Thymus (tissue), 11 donors: ENCODE measurements at regions not wholly inside any gene's neighbourhood (a gene's known extent, or its start where the extent isn't known, plus 50 kb on each side); places are given as distances from the start of the nearest gene placed in this dataset.

Experiments
- DNase-seq, 9 donors: peaks; one replicate each; pipeline ENCODE4 v3.0.0-alpha.2; 2013; ENCODE audit warnings: low spot score in 9 of 9, low read depth in 6 of 9, missing footprints in 1 of 9
- H3K27ac ChIP-seq, 2 donors: one replicate each; pipeline ENCODE4 v1.5.1; 2013; ENCODE audit warnings: control low read depth in 1 of 2, low read depth in 1 of 2, low read length in 1 of 2, mild to moderate bottlenecking in 1 of 2, moderate library complexity in 1 of 2
- H3K27me3 ChIP-seq, 2 donors: one replicate each; pipeline ENCODE4 v1.5.1; 2013; ENCODE audit warnings: low read length in 1 of 2; ENCODE audit not compliant: control insufficient read depth in 2 of 2, insufficient read depth in 1 of 2
- H3K36me3 ChIP-seq, 2 donors: one replicate each; pipeline ENCODE4 v1.5.1; 2013; ENCODE audit warnings: low read length in 1 of 2, mild to moderate bottlenecking in 1 of 2, moderate library complexity in 1 of 2; ENCODE audit not compliant: control insufficient read depth in 2 of 2, insufficient read depth in 2 of 2
- H3K4me1 ChIP-seq, 2 donors: one replicate each; pipeline ENCODE4 v1.5.1; 2013; ENCODE audit warnings: low read length in 2 of 2; ENCODE audit not compliant: control insufficient read depth in 2 of 2, insufficient read depth in 2 of 2
- H3K4me3 ChIP-seq, 2 donors: one replicate each; pipeline ENCODE4 v1.5.1; 2013; ENCODE audit warnings: low read length in 2 of 2, control low read depth in 1 of 2, mild to moderate bottlenecking in 1 of 2
- H3K9me3 ChIP-seq, 2 donors: one replicate each; pipeline ENCODE4 v1.5.1; 2013; ENCODE audit warnings: low read length in 1 of 2, mild to moderate bottlenecking in 1 of 2; ENCODE audit not compliant: control insufficient read depth in 2 of 2, insufficient read depth in 1 of 2
- WGBS: extraction: QIAGEN DNeasy Blood & Tissue Kit; methylation state at CpG from one replicate; pipeline ENCODE4 v1.1.7; 2013; 5-methylcytosine and 5-hydroxymethylcytosine counted together
- donor health status: healthy.

DNA sequence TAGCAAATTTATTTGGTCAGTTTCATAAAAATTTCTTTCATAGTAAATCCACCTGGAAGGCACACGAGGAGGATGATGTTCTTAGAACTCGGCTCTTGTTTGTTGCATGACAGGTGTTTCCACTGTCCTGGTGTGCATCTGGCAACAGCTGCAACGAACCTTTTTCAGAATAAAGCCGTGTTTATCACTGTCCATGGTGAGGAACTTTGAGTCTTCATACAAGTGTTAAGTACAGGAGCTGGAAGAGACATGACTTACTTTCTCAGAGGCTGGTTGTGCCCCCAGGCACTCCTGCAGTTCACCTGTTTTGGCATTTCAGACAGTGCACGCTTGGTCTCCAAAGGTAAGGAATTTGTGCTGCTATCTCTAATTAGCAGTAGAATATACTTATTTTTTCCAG, 97.1 kb downstream of the ADAMTS1 start:
- H3K27ac ChIP-seq = no peak overlapping the region
- no peaks in the 10 kb centered on the region for H3K9me3 ChIP-seq
- 86% methylated on average over 5 of the region's 5 CpGs for WGBS
- H3K4me1 ChIP-seq = no peaks in the 10 kb centered on the region
- no peaks in the 10 kb centered on the region for H3K36me3 ChIP-seq
- H3K27me3 ChIP-seq = no peaks in the 10 kb centered on the region
- DNase-seq = no peak
- no peak overlapping the region for H3K4me3 ChIP-seq

DNA sequence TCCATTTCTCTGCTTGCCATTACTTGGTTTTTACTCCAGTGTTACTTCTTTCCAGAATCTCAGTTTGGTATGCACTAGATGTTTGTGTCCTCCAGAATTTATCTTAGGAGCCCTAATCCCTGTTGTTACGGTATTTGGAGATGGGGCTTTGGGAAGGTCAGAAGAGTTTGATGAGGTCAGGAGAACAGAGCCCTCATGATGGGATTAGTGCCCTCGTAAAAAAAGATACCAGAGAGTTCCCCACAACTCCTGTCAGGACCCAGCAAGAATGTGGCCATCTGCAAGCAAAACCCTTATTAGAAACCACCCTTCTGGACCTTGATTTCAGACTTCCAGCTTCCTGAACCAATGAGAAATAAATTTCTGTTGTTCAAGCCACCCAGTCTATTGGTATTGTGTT, 98.0 kb downstream of the ADAMTS1 start:
- 92% methylated on average over 2 of the region's 2 CpGs for WGBS
- no peak for DNase-seq
- Histone ChIP-seq H3K27ac (no peak overlapping the region), H3K9me3 (no peaks in the 10 kb centered on the region), H3K4me1 (no peaks in the 10 kb centered on the region), H3K27me3 (no peaks in the 10 kb centered on the region), H3K36me3 (no peaks in the 10 kb centered on the region), H3K4me3 (no peak overlapping the region)

DNA sequence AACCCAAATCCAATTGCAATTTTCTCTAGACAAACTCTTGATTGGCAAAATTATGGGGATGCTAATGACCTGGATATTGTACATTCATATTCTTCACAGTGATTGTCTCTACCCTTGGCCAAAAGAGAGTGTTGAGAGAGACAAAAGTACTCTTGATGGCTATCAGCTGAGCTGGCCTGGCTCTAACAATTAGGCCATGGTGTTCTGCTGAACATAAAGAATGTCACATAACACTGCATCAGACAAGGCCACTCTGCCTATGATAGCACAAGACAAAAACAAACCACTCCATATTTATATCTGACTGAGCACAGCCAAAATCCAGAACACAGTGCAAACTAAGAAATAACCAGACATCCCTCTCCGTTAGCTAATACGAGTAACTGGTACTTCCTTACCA, 101.7 kb downstream of the ADAMTS1 start:
- Histone ChIP-seq H3K9me3 (no peaks in the 10 kb centered on the region), H3K4me1 (no peaks in the 10 kb centered on the region), H3K27me3 (no peaks in the 10 kb centered on the region), H3K27ac (no peak overlapping the region), H3K36me3 (no peaks in the 10 kb centered on the region), H3K4me3 (no peak overlapping the region)
- WGBS = 92% methylated on average over 2 of the region's 2 CpGs
- DNase-seq = no peak

DNA sequence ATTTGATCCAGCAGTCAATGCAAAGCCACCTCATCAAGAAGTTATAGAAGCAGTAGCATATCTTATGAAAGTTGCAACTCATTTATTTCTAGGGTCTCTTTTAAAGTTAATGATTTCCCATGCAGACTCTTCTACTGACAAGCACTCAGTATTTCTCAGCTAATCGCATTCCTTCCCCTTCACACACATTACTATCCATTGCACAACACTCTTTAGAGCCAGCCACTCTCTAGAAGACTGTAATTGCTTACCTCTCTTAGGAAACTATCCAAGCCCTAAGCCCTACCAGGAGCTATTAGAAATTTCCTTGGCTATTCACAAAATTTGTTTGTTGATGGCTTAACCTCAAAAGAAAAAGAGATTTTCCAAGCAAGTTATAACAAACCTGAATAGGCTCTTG, 106.0 kb downstream of the ADAMTS1 start:
- H3K27ac ChIP-seq = no peak overlapping the region
- 96% methylated on average over 1 of the region's 1 CpG for WGBS

DNA sequence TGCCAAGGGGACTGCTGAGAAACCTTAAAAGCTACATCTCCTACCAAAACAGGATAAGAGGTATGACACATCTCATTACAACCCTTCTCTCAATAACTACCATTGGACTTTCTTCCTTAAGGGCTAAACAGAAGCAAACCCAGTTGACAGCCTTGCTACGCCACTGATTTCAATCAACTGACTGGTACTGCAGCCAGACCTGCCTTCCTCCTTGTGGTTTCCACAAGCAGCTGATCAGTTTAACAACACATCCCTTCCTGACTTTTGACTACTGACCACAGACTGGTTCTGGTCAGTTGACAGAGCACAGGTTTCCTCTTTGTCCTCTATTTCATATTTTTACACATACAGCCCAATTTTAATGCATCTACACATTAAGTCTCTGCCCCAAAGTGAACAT, 108.8 kb downstream of the ADAMTS1 start:
- H3K36me3 ChIP-seq = no peaks in the 10 kb centered on the region
- H3K4me1 ChIP-seq = no peaks in the 10 kb centered on the region
- WGBS = 82% methylated on average over 1 of the region's 1 CpG
- H3K9me3 ChIP-seq = no peaks in the 10 kb centered on the region
- H3K4me3 ChIP-seq = no peak overlapping the region
- no peak for DNase-seq
- H3K27ac ChIP-seq = no peak overlapping the region
- no peaks in the 10 kb centered on the region for H3K27me3 ChIP-seq

More for the DNA sequence above, 106.0 kb downstream of the ADAMTS1 start:
- DNase-seq = no peak
- no peaks in the 10 kb centered on the region for H3K9me3 ChIP-seq
- H3K4me3 ChIP-seq = no peak overlapping the region
- H3K4me1 ChIP-seq = no peaks in the 10 kb centered on the region
- no peaks in the 10 kb centered on the region for H3K27me3 ChIP-seq
- H3K36me3 ChIP-seq = no peaks in the 10 kb centered on the region

DNA sequence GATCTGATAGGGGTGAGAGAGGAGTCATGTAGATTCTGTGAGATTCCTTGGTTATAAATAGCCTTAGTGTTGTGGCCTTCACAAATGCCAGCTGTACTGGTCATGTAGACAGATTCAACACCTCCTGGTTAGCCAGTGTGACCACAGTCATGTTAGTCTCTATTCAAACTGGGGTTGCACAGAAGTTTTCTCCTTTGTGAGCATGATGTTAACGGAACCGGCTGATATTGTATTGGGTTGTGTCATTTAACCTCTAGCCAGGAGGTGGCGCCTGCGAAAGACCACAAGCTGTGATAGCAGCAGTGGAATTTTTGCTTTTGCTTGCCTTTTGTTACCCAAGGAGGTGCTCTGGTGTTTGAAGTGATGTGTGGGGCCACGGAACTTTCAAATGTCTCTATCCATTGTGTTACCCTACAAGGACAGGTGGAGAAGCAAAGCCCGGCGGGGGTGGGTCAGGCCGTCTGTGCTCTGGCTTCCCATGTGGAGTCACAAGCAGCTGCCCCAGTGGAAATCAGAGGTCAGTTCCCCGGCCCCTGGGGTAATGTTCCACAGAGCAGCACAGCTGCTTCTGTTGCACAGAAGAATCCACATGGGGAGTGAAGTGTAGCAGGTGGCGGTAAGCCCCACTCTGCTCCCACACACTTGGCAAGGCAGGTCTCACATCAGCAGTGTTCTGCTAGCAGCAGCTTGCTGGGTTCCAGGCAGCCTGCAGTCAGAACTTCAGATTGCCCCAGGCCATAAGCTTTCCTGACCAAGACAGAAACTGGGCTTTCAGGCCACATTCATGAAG, 112.6 kb downstream of the ADAMTS1 start:
- peak in 3 of 9 donors; percentile 13 to 34 (median 21) for DNase-seq
- WGBS = 83% methylated on average over 10 of the region's 10 CpGs

DNA sequence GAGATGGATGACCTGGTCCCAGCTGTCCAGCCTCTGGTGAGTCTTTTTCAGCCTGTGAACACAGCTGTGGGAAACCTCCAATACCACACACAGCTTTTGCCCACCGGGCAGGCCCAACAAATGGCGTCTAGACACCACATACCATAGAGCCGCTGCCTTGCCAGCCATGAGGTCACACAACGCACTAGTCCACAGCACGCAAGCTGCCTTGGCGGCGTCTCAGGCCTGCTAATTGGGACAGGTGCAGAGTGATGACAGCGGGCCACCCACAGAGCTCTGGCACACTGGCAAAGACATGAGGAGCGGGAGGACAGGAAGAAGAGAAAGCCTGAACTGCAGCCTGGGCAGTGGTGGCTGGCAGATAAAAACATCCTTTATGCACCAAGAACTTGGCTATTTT, 125.5 kb downstream of the ADAMTS1 start:
- Histone ChIP-seq H3K4me3 (no peak overlapping the region), H3K9me3 (no peaks in the 10 kb centered on the region), H3K27ac (no peak overlapping the region), H3K27me3 (no peaks in the 10 kb centered on the region), H3K36me3 (no peaks in the 10 kb centered on the region), H3K4me1 (no peaks in the 10 kb centered on the region)
- 85% methylated on average over 9 of the region's 9 CpGs for WGBS
- DNase-seq = no peak

More for the DNA sequence above, 112.6 kb downstream of the ADAMTS1 start:
- Histone ChIP-seq H3K4me3 (no peak overlapping the region), H3K27ac (no peak overlapping the region), H3K4me1 (no peaks in the 10 kb centered on the region), H3K36me3 (no peaks in the 10 kb centered on the region), H3K9me3 (no peaks in the 10 kb centered on the region), H3K27me3 (no peaks in the 10 kb centered on the region)

DNA sequence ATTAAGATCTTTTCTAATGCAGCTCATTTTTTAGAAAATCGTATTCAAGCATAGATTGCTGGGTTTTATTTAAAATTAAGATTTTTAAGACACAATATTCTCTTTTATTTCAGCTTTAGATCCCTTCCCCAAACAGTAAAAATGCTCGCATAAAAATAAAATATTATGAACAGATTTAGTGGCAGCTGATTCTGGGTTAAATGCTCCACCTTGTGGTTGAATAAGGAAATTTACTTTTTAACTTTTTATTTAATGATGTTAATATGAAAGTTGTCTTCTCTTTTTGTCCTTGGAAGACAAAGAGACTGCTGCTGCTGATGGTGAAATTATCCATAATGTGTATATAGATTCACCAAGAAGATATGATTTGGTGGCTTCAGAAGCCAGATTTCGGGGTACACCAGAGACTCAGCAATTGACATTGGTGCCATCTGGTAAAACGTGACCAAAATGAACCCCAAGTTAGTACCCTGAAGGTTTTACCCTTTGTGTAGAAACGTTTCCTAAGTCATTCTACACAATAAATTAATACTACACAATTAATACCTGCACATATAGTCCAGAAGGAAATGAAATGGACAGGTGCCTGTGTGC, 128.0 kb downstream of the ADAMTS1 start:
- 36% methylated on average over 5 of the region's 5 CpGs for WGBS
- Histone ChIP-seq H3K4me1 (no peaks in the 10 kb centered on the region), H3K4me3 (no peak overlapping the region), H3K27me3 (no peaks in the 10 kb centered on the region), H3K27ac (no peak overlapping the region), H3K9me3 (no peaks in the 10 kb centered on the region), H3K36me3 (no peaks in the 10 kb centered on the region)
- DNase-seq = peak in 3 of 9 donors; percentile 10 to 38 (median 11)

DNA sequence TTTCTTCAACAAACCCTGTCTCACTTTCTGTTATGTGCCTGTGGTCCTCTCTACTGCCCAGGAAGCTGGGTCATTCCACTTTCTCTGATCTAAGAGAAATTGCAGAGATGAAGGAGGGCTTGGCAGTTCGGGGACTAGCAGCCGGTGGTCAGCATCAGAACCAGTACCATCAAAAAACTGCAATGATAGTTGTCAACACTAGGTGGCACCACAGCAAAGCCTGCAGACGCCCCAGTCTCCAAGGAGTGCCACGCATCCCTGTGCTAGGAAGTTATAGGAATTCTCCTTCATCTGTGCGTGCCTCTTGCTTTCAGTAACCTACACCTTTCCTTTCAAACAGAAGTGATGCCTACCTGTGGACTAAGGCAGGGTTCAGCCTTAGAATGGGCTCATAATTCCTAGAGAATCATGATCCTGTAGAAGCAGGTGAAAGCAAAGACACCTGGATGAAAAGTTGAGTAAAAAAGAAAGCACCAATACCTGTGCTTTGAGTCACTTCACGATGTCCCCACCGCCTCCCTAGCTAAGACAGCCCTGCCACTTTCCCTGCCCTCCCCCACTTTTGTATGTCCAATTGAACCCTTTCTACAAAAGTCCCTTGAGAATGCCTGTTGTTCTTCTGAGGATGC, 129.2 kb downstream of the ADAMTS1 start:
- DNase-seq = peak in 5 of 9 donors; percentile 7 to 41 (median 25)
- Histone ChIP-seq H3K4me3 (no peak overlapping the region), H3K27ac (no peak overlapping the region), H3K27me3 (no peaks in the 10 kb centered on the region), H3K4me1 (no peaks in the 10 kb centered on the region), H3K36me3 (no peaks in the 10 kb centered on the region), H3K9me3 (no peaks in the 10 kb centered on the region)
- 46% methylated on average over 7 of the region's 7 CpGs for WGBS
